Sigmoid colon (tissue), 4 donors: ENCODE measurements at regions not wholly inside any gene's neighbourhood (a gene's known extent, or its start where the extent isn't known, plus 50 kb on each side); places are given as distances from the start of the nearest gene placed in this dataset.

Experiments used
- CTCF ChIP-seq, 4 experiments: fragments of 450-650 bp in 3 of 4; fragments of 200-600 bp in 1 of 4; IDR thresholded peaks; one replicate each; pipeline ENCODE4 v1.5.1; 2016 to 2019; ENCODE audit warnings: antibody characterized with exemption in 4 of 4, mild to moderate bottlenecking in 3 of 4, moderate library complexity in 2 of 4
- EP300 ChIP-seq, 4 donors: sonication (generic); formaldehyde crosslinking; IDR thresholded peaks; one replicate each; pipeline ENCODE4 v1.6.1; 2017; ENCODE audit warnings: antibody characterized with exemption in 4 of 4
- POLR2A ChIP-seq, 2 donors: fragments of 450-650 bp; IDR thresholded peaks; one replicate each; pipeline ENCODE4 v1.6.1; 2016; ENCODE audit warnings: antibody characterized with exemption in 2 of 2, mild to moderate bottlenecking in 2 of 2, moderate library complexity in 2 of 2
- POLR2AphosphoS5 ChIP-seq, 4 donors: sonication (generic); formaldehyde crosslinking; IDR thresholded peaks; one replicate each; pipeline ENCODE4 v1.6.1; 2017; ENCODE audit warnings: antibody characterized with exemption in 4 of 4

GRCh38 chr11:121790430-121790829, 325.6 kb downstream of the BLID start:
- TF ChIP-seq CTCF (IDR thresholded peaks at IDR 0.05) (no peak), POLR2A (IDR thresholded peaks at IDR 0.05) (no peak), POLR2AphosphoS5 (IDR thresholded peaks at IDR 0.05) (no peak), EP300 (IDR thresholded peaks at IDR 0.05) (no peak)
